HUES6 (cell line): ENCODE measurements at regions not wholly inside any gene's neighbourhood (a gene's known extent, or its start where the extent isn't known, plus 50 kb on each side); places are given as distances from the start of the nearest gene placed in this dataset.
"Not testable (repeated sequence)": the region's sequence is repeated elsewhere in the genome, so short reads cannot be mapped to it uniquely, and the experiment has no call there.

ENCODE experiments used
- H3K27ac ChIP-seq: 2 replicates; pipeline ENCODE4 v1.7.0; 2013; ENCODE audit warnings: low read depth, mild to moderate bottlenecking, low read length, inconsistent platforms
- H3K27me3 ChIP-seq: 2 replicates; pipeline ENCODE4 v1.6.1; 2013; ENCODE audit warnings: low read length; ENCODE audit not compliant: control insufficient read depth, insufficient read depth
- H3K36me3 ChIP-seq: 2 replicates; pipeline ENCODE4 v1.6.1; 2013; ENCODE audit warnings: low read length; ENCODE audit not compliant: control insufficient read depth, insufficient read depth
- H3K4me1 ChIP-seq: 2 replicates; pipeline ENCODE4 v1.6.1; 2013; ENCODE audit warnings: low read length; ENCODE audit not compliant: control insufficient read depth, insufficient read depth
- H3K4me3 ChIP-seq: 2 replicates; pipeline ENCODE4 v1.5.1; 2013; ENCODE audit warnings: low read depth, low read length
- H3K9ac ChIP-seq: one replicate; pipeline ENCODE4 v1.6.1; 2013; ENCODE audit warnings: mild to moderate bottlenecking, low read length
- H3K9me3 ChIP-seq: 2 replicates; pipeline ENCODE4 v1.6.1; 2013; ENCODE audit warnings: low read depth, low read length; ENCODE audit not compliant: control insufficient read depth, insufficient read depth

DNA sequence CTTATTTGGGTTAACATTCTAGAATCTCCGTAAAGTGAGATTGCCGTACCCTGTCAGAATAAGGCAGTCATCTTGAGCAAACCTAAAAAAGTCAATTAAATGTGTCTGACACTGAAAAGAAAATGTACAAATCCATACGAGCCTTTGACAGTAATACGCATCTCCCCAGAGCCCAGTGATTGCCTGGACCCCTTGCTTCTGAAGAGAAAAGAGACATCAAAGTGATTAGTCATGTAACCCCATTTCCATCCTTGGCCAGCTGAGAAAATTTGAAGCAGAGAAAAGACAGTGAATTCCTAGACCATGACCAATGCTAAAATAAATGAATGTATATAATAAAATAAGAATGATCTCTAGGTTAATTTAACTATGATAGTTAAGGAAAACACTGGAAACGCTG is 1499.4 kb downstream of the SUCLG1 start:
- Histone ChIP-seq H3K27me3 (no peaks in the 10 kb centered on the region), H3K4me3 (no peak overlapping the region), H3K4me1 (peaks cover 11% of the 10 kb centered on the region; the same call in 1 of the 2 replicates), H3K36me3 (no peaks in the 10 kb centered on the region), H3K27ac (no peak overlapping the region), H3K9ac (no peak overlapping the region), H3K9me3 (peaks cover 6% of the 10 kb centered on the region; the same call in 1 of the 2 replicates)

DNA sequence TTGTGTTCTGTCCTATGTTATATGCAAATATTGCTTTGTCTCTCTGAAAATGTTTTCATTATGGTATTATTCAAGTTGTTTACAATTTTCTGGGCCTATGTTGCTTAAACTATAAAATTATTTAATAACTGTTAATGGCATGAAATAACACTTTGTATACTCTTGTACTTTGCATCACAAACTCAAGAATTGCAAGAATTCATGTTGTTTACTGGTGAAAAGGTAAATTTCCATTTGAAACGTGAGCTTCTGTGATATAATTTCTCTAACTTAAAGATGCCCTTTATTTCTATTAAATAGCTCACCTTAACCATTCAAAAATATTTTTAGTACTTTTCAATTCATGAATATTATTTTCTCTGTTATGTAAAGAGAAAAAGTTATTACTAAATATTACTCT is 1504.2 kb downstream of the SUCLG1 start:
- Histone ChIP-seq H3K36me3 (no peaks in the 10 kb centered on the region), H3K9ac (no peak overlapping the region), H3K27me3 (no peaks in the 10 kb centered on the region), H3K9me3 (no peaks in the 10 kb centered on the region), H3K4me1 (peaks cover 17% of the 10 kb centered on the region; the same call in 1 of the 2 replicates), H3K4me3 (no peak overlapping the region), H3K27ac (0 out of 2 replicates have a peak overlapping the region, but pooled peaks have one; percentile 73)

DNA sequence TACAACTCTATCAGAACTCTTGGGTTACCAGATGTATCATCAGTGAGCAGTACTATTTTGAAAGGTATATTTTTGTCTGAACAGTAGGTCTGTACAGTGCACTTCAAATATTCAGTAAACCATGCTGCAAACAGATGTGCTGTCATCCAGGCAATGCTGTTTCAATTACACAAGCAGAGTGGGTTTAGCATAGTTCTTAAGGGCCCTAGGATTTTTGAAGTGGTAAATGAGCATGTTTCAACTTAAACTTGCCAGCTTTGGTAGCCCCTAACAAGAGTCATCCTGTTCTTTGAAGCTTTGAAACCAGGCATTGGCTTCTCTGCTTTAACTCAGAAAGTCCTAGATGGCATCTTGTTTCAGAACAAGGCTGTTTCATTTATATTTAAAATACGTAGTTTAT is 1519.9 kb downstream of the SUCLG1 start:
- Histone ChIP-seq H3K4me3 (no peak overlapping the region), H3K9ac (no peak overlapping the region), H3K4me1 (no peaks in the 10 kb centered on the region)

DNA sequence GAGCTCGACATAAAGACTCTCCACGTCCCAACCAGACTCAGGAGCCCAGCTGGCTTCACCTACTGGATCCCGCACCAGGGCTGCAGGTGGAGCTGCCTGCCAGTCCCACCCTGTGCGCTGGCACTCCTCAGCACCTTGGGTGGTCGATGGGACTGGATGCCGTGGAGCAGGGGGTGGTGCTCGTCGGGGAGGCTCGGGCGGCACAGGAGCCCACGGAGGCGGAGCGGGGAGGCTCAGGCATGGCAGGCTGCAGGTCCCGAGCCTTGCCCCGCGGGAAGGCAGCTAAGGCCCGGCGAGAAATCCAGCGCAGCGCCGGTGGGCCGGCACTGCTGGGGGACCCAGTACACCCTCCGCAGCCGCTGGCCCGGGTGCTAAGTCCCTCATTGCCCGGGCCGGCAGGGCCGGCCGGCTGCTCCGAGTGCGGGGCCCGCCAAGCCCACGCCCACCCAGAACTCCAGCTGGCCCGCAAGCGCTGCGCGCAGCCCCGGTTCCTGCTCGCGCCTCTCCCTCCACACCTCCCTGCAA is 1520.7 kb downstream of the SUCLG1 start:
- H3K4me1 ChIP-seq, H3K27ac ChIP-seq, H3K9me3 ChIP-seq, H3K36me3 ChIP-seq, H3K4me3 ChIP-seq, H3K9ac ChIP-seq, H3K27me3 ChIP-seq: not testable (repeated sequence)

More for the DNA sequence above, 1519.9 kb downstream of the SUCLG1 start:
- no peaks in the 10 kb centered on the region for H3K27me3 ChIP-seq
- no peak overlapping the region for H3K27ac ChIP-seq
- no peaks in the 10 kb centered on the region for H3K36me3 ChIP-seq
- H3K9me3 ChIP-seq = no peaks in the 10 kb centered on the region

DNA sequence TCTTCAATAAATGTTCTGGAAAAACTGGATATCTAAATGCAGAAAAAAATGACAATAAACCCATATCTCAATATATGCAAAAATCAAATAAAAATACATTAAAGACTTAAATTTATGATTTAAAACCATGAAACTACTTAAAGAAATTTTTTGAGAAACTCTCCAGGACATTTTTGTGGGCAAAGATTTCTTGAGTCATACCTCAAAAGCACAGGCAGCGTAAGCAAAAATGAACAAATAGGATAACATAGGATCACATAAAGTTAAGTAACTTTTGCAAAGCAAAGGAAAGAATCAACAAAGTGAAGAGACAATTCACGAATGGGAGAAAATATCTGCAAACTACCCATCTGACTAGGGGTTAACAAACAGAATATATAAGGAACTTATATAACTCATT is 1545.5 kb downstream of the SUCLG1 start:
- no peak overlapping the region for H3K9ac ChIP-seq
- H3K9me3 ChIP-seq = no peaks in the 10 kb centered on the region
- no peaks in the 10 kb centered on the region for H3K36me3 ChIP-seq

DNA sequence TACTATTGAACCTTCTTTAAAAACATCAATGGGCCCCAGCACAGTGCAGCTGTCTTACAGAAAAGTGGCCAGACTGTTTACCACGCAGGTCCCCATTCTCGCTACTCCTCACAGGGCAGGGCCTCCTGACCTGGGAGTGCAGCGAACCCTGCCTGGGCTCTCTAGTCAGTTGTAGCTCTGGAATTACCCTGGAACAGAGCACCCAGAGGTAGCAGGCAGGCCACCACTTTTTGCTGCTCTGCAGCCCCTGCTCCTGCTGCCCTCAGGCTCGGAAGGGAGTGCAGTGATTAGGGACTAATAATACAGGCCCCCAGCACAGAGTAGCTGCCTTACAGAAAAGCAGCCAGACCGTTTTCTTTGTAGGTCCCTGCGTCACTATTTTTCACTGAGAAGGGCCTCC is 1563.0 kb downstream of the SUCLG1 start:
- no peak overlapping the region for H3K9ac ChIP-seq
- H3K9me3 ChIP-seq = no peaks in the 10 kb centered on the region
- no peaks in the 10 kb centered on the region for H3K4me1 ChIP-seq
- H3K36me3 ChIP-seq = no peaks in the 10 kb centered on the region
- no peaks in the 10 kb centered on the region for H3K27me3 ChIP-seq
- H3K27ac ChIP-seq = no peak overlapping the region
- H3K4me3 ChIP-seq = no peak overlapping the region

More for the DNA sequence above, 1545.5 kb downstream of the SUCLG1 start:
- Histone ChIP-seq H3K4me1 (no peaks in the 10 kb centered on the region), H3K4me3 (no peak overlapping the region), H3K27ac (no peak overlapping the region), H3K27me3 (no peaks in the 10 kb centered on the region)

DNA sequence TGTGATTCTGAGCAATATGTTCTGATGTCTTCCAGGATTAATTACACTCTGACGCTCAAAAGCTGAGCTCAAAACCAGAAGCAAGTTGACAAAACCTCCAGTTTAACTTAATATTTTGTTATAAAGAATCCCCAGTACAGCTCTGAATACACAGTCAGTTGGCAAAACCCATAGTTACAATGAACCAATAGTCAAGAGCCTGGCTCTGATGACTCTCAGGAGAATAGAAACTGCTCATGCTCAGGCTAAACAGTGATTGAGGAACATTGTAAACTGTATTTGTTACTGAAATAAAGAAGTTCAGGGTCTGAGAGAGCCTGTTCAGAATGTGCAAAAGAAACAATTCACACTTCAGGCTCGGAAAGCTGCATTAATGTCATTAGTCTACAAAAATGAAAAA is 1565.9 kb downstream of the SUCLG1 start:
- no peaks in the 10 kb centered on the region for H3K9me3 ChIP-seq
- no peaks in the 10 kb centered on the region for H3K27me3 ChIP-seq
- no peak overlapping the region for H3K27ac ChIP-seq
- H3K36me3 ChIP-seq = no peaks in the 10 kb centered on the region
- no peaks in the 10 kb centered on the region for H3K4me1 ChIP-seq
- no peak overlapping the region for H3K4me3 ChIP-seq
- no peak overlapping the region for H3K9ac ChIP-seq

DNA sequence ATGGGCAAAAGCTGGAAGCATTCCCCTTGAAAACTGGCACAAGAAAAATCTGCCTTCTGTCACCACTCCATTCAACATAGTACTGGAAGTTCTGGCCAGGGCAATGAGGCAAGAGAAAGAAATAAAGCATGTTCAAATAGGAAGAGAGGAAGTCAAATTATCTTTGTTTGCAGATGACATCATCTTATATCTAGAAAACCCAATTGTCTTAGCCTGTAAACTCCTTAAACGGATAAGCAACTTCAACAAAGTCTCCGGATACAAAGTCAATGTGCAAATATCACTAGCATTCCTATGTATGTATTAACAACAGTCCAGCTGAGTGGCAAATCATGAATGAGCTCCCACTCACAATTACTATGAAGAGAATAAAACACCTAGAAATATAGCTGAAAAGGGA is 1579.3 kb downstream of the SUCLG1 start:
- no peaks in the 10 kb centered on the region for H3K36me3 ChIP-seq
- H3K4me3 ChIP-seq = no peak overlapping the region
- no peaks in the 10 kb centered on the region; the same call in 1 of the 2 replicates for H3K4me1 ChIP-seq
- H3K27ac ChIP-seq = no peak overlapping the region
- peaks cover 5% of the 10 kb centered on the region; the same call in 1 of the 2 replicates for H3K9me3 ChIP-seq
- H3K9ac ChIP-seq = no peak overlapping the region
- no peaks in the 10 kb centered on the region for H3K27me3 ChIP-seq

DNA sequence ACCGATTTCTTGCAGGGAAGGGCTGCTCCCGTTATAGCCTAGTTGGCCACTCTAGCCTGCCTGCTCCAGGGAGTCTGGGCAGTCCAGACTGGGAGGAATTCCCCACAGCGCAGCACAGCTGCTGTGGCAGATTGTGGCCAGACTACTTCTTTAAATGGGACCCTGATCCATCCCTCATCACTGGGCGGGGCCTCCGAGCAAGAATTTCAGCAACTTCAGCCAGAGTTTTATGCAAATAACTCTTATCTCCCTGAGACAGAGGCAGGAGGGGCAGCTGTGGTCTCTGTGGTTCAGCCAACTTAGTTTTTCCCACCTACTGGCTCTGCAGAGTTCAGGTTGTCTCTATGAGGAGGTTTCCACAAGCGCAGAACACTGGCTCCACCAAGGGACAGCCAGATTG is 1583.2 kb downstream of the SUCLG1 start:
- no peaks in the 10 kb centered on the region; the same call in 1 of the 2 replicates for H3K4me1 ChIP-seq
- H3K27me3 ChIP-seq = no peaks in the 10 kb centered on the region
- H3K9me3 ChIP-seq = peaks cover 5% of the 10 kb centered on the region; the same call in 1 of the 2 replicates
- no peak overlapping the region for H3K4me3 ChIP-seq
- H3K36me3 ChIP-seq = no peaks in the 10 kb centered on the region
- no peak overlapping the region for H3K27ac ChIP-seq
- no peak overlapping the region for H3K9ac ChIP-seq

DNA sequence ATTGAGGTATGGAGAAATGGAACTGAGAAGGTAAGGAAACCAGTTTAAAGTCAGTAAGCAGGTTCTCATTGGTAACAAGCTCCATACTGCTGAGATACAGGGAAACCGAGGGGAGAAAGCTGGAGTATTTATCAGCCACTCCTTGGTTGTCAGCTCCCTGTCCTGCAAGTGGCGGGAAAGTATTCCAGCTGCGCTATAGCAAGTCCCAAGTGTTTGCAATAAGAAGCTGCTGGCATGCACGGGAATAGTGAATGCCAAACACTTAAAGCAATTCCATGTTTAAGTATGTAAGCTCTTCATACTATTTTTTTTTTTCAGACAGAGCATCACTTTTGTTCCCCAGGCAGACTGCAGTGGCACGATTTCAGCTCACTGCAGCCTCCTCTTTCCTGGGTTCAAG is 1601.1 kb downstream of the SUCLG1 start:
- Histone ChIP-seq H3K4me3 (no peak overlapping the region), H3K4me1 (no peaks in the 10 kb centered on the region), H3K27me3 (no peaks in the 10 kb centered on the region), H3K9ac (no peak overlapping the region), H3K9me3 (no peaks in the 10 kb centered on the region), H3K27ac (no peak overlapping the region), H3K36me3 (no peaks in the 10 kb centered on the region)

DNA sequence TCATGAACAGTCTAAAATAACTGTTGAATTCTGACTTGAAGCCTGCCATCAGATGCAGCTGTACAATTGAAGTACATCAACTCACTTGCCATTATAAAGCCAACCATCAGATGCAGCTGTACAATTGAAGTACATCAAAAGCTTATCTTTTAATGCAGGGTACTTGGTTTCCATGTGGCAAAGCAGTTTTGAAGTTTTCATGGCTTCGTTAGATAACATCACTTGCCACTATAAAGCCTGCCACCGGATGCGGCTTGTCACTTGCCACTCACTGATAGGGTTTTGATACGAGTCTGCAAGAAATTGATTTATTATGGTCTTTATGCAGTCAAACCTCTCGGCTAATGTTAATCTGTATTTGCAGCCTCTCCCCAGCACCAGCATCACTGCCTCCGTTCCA is 1605.8 kb downstream of the SUCLG1 start:
- Histone ChIP-seq H3K4me3 (no peak overlapping the region), H3K27ac (no peak overlapping the region), H3K4me1 (no peaks in the 10 kb centered on the region), H3K9me3 (no peaks in the 10 kb centered on the region), H3K36me3 (no peaks in the 10 kb centered on the region), H3K9ac (no peak overlapping the region), H3K27me3 (no peaks in the 10 kb centered on the region)

DNA sequence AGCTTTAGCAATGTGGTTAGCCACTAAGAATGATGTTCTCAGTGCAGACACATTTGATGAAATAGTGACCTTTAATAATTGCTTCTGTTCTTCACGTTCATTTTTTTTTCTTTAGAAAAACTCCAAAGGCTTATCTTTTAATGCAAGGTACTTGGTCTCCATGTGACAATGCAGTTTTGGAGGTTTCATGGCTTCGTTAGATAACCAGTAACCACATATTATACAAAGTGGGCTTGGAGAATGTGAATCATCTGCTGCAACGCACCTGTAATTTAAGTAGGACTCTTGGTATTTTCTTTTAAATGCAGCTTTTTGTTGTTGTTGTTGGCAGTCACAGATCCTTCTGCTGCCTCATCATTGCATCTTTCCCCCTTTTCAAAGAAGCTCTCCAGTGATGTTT is 1606.3 kb downstream of the SUCLG1 start:
- Histone ChIP-seq H3K4me1 (no peaks in the 10 kb centered on the region), H3K9ac (no peak overlapping the region), H3K9me3 (no peaks in the 10 kb centered on the region), H3K27ac (no peak overlapping the region), H3K4me3 (no peak overlapping the region), H3K36me3 (no peaks in the 10 kb centered on the region), H3K27me3 (no peaks in the 10 kb centered on the region)
